Neural crest cell (in vitro differentiated cells): ENCODE measurements at regions not wholly inside any gene's neighbourhood (a gene's known extent, or its start where the extent isn't known, plus 50 kb on each side); places are given as distances from the start of the nearest gene placed in this dataset.

Source experiments
- DNase-seq: peaks from one replicate; pipeline ENCODE4 v3.0.0; 2021; ENCODE audit warnings: low read depth, mixed read lengths, low spot score
- H3K27ac Mint-ChIP-seq: one replicate; pipeline ENCODE4 v1.8.0; 2021; ENCODE audit warnings: mild to moderate bottlenecking, mixed read lengths; ENCODE audit not compliant: unreplicated experiment
- H3K27me3 Mint-ChIP-seq: 2 replicates; pipeline ENCODE4 v1.8.0; 2021; ENCODE audit warnings: low read depth, mild to moderate bottlenecking, mixed read lengths
- H3K36me3 Mint-ChIP-seq: 2 replicates; pipeline ENCODE4 v1.8.0; 2021; ENCODE audit warnings: low read depth, mild to moderate bottlenecking, mixed read lengths
- H3K4me1 Mint-ChIP-seq: 2 replicates; pipeline ENCODE4 v1.8.0; 2021; ENCODE audit warnings: mixed read lengths
- H3K4me3 Mint-ChIP-seq: one replicate; pipeline ENCODE4 v1.8.0; 2021; ENCODE audit warnings: mild to moderate bottlenecking, mixed read lengths
- H3K9me3 Mint-ChIP-seq: 2 replicates; pipeline ENCODE4 v1.8.0; 2021; ENCODE audit warnings: mixed read lengths
- TF ChIP-seq, protein P1 (sequence below): fragments of 200-600 bp; sonication (generic); conservative IDR thresholded peaks from 2 replicates; pipeline ENCODE4 v1.5.0; 2021; ENCODE audit warnings: antibody characterized with exemption, mild to moderate bottlenecking

DNA sequence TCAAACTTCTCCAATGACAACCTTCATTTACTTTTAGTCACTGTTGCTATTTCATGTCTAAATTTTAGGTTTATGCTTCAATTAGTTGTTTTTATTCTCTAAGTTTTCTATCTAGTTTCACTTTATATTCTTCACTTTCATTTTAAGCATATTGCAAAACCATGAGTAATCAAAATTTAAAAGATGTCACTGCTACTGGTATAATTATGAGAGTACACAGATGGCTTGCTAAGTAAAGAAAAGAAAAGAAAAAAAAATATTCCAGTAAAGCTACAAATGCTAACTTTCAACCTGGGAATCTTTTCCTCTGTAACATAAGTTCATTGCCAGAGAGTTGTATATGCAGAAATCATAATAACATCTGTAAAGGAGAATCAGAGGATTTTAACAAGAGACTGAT, 1624.7 kb downstream of the PCDH9 start:
- Mint-ChIP-seq H3K9me3 (no peaks in the 10 kb centered on the region), H3K36me3 (no peaks in the 10 kb centered on the region), H3K27me3 (no peaks in the 10 kb centered on the region), H3K4me1 (peaks cover 9% of the 10 kb centered on the region), H3K4me3 (no peak overlapping the region), H3K27ac (no peak overlapping the region)
- TF ChIP-seq, protein P1, sequence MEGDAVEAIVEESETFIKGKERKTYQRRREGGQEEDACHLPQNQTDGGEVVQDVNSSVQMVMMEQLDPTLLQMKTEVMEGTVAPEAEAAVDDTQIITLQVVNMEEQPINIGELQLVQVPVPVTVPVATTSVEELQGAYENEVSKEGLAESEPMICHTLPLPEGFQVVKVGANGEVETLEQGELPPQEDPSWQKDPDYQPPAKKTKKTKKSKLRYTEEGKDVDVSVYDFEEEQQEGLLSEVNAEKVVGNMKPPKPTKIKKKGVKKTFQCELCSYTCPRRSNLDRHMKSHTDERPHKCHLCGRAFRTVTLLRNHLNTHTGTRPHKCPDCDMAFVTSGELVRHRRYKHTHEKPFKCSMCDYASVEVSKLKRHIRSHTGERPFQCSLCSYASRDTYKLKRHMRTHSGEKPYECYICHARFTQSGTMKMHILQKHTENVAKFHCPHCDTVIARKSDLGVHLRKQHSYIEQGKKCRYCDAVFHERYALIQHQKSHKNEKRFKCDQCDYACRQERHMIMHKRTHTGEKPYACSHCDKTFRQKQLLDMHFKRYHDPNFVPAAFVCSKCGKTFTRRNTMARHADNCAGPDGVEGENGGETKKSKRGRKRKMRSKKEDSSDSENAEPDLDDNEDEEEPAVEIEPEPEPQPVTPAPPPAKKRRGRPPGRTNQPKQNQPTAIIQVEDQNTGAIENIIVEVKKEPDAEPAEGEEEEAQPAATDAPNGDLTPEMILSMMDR = no peak
- no peak for DNase-seq

- H3K9me3 Mint-ChIP-seq = no peaks in the 10 kb centered on the region
- H3K4me3 Mint-ChIP-seq = no peak overlapping the region
- no peaks in the 10 kb centered on the region for H3K27me3 Mint-ChIP-seq
- TF ChIP-seq, protein P1 = no peak
- H3K27ac Mint-ChIP-seq = no peak overlapping the region
- no peak for DNase-seq
- peaks cover 5% of the 10 kb centered on the region for H3K4me1 Mint-ChIP-seq
- H3K36me3 Mint-ChIP-seq = no peaks in the 10 kb centered on the region
These were observed 1627.0 kb downstream of the PCDH9 start for GRCh38 chr13:65603160-65603559.

DNA sequence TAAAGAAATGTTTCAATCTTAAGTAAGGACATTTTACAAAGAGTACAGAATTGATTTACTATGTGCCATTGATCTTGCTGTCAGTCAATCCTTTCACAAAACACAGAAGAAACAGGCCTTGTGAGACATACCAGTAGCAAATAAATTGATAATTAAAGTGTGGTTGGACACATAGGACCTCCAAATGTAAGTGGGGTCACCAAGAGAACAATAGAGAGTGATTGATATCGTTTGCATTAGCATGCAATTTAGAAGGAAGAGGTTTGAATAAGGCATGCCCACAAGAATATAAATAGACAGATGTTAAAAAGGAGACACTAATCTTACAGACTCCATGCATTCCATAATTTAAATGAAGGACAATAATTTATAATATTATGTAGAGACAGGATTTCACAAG, 1628.3 kb downstream of the PCDH9 start:
- Mint-ChIP-seq H3K36me3 (no peaks in the 10 kb centered on the region), H3K27me3 (no peaks in the 10 kb centered on the region), H3K9me3 (no peaks in the 10 kb centered on the region), H3K4me3 (no peak overlapping the region), H3K27ac (no peak overlapping the region), H3K4me1 (peaks cover 5% of the 10 kb centered on the region)
- no peak for DNase-seq
- TF ChIP-seq, protein P1 = no peak

GRCh38 chr13:65600702-65601101, 1629.4 kb downstream of the PCDH9 start:
- no peaks in the 10 kb centered on the region for H3K27me3 Mint-ChIP-seq
- TF ChIP-seq, protein P1 = no peak
- no peak for DNase-seq
- H3K4me3 Mint-ChIP-seq = no peak overlapping the region
- H3K36me3 Mint-ChIP-seq = no peaks in the 10 kb centered on the region
- peaks cover 5% of the 10 kb centered on the region for H3K4me1 Mint-ChIP-seq
- no peaks in the 10 kb centered on the region for H3K9me3 Mint-ChIP-seq
- H3K27ac Mint-ChIP-seq = no peak overlapping the region

DNA sequence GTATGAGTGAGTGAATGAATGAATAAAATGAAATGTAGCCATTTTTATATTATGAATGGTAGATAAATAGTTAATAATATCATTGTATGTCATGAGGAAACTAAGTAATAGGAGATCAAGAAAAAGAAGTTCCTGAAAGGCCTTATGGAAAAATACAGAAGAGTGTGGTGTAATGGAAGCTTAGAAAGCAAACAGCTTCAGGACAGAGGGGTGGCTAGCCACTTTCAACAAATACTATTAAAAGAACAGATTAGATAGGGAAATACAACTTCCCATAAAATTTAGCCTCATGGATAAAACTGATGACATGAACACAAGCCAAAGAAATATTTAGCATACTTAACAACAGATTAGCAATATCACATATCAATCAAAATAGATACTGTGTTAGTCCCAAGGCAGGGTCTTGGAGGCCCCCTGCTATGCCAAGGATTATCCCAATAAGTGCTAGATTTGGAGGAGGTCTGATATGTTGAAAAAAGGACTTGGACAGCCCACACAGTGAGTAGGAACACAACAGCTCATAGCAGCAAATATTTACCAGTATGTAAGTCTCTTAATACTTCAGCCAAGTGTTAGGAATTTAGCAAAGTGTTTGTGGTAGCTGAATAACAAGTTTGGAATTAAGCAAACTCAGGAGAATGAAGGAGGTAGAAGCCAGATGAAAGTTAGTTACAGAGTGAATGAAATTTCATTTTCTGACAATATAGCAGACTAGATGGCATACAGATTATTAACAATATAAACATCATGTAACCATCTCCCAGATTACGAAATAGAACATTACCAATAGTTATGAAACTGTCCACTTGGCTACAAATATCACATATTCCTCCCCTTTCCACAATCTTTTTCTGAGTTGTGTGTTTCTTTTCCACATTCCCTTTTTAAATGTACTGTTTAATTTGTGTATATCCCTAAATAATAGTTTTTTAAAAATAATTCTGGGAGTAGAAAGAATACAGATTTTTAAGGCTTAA, 1632.0 kb downstream of the PCDH9 start:
- H3K4me3 Mint-ChIP-seq = no peak overlapping the region
- no peaks in the 10 kb centered on the region for H3K9me3 Mint-ChIP-seq
- no peak for DNase-seq
- H3K4me1 Mint-ChIP-seq = peaks cover 7% of the 10 kb centered on the region
- H3K36me3 Mint-ChIP-seq = no peaks in the 10 kb centered on the region
- no peak overlapping the region for H3K27ac Mint-ChIP-seq
- no peaks in the 10 kb centered on the region for H3K27me3 Mint-ChIP-seq
- TF ChIP-seq, protein P1 = no peak
